Mesodermal cell (in vitro differentiated cells): ENCODE measurements at regions not wholly inside any gene's neighbourhood (a gene's known extent, or its start where the extent isn't known, plus 50 kb on each side); places are given as distances from the start of the nearest gene placed in this dataset.

ENCODE experiments used
- H3K27ac ChIP-seq: 2 replicates; pipeline ENCODE4 v1.7.0; 2013; ENCODE audit warnings: mild to moderate bottlenecking, low read depth, low read length, moderate library complexity; ENCODE audit not compliant: severe bottlenecking
- H3K36me3 ChIP-seq: 2 replicates; pipeline ENCODE4 v1.7.1; 2013; ENCODE audit warnings: mild to moderate bottlenecking, low read length, moderate library complexity; ENCODE audit not compliant: control insufficient read depth, insufficient read depth
- H3K4me1 ChIP-seq: one replicate; pipeline ENCODE4 v1.7.1; 2013; ENCODE audit warnings: mild to moderate bottlenecking, low read length; ENCODE audit not compliant: insufficient read depth, control insufficient read depth, poor library complexity, severe bottlenecking
- H3K4me3 ChIP-seq: 2 replicates; pipeline ENCODE4 v1.7.0; 2013; ENCODE audit warnings: low read length, control low read depth, mild to moderate bottlenecking; ENCODE audit not compliant: insufficient read depth, poor library complexity, severe bottlenecking; ENCODE audit errors: extremely low read depth
- H3K9me3 ChIP-seq: 2 replicates; pipeline ENCODE4 v1.7.1; 2013; ENCODE audit warnings: mild to moderate bottlenecking, low read length, moderate library complexity; ENCODE audit not compliant: control insufficient read depth
- WGBS, 2 experiments: methylation state at CpG; one replicate each; pipeline ENCODE4 v1.1.5; 2013; ENCODE audit warnings: missing lambda C conversion rate in 2 of 2; ENCODE audit not compliant: insufficient coverage in 2 of 2; 5-methylcytosine and 5-hydroxymethylcytosine counted together

DNA sequence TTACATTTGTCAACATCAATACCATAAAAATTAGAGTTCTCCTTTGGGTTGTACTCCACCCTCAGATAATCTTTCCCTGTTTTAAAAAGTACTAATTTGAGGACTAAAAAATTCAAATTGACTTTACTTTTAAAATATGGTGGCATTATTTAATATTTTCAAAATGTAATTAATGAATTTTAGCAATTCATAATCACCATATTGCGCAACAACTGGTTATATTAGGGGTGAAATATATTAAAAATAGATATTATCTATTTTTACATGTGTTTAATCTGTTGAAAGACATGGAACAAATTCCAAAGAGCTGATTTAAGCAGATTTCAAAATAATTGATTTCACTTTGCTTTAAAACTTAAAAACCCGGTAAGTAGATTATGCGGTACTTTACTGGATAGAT is 236.6 kb upstream of the NOL4 start:
- H3K4me3 ChIP-seq, result no peak overlapping the region
- H3K9me3 ChIP-seq, result no peaks in the 10 kb centered on the region
- no peak overlapping the region for H3K27ac ChIP-seq
- no peaks in the 10 kb centered on the region for H3K4me1 ChIP-seq
- H3K36me3 ChIP-seq, result no peaks in the 10 kb centered on the region
- WGBS, 2 experiments, result 100% methylated on average over 1 of the region's 3 CpGs; no CpG with 5 or more reads in 1 of the 2 experiments

DNA sequence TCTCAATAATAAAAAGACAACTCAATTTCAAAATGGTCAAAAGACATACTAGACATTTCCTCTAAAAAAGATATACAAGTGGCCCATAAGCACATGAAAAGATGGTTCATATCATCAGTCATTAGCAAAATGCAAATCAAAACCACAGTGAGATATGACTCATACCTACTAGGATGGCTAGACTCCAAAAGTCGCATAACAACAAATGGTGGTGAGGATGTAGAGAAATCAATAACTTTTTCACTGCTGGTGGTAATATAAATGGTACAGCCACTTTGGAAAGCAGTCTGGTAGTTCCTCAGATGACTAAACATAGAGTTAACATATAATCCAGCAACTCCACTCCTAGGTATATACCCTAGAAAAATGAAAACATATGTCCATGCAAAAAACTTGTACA is 242.3 kb upstream of the NOL4 start:
- Histone ChIP-seq H3K36me3 (no peaks in the 10 kb centered on the region), H3K4me1 (no peaks in the 10 kb centered on the region), H3K27ac (no peak overlapping the region), H3K4me3 (no peak overlapping the region), H3K9me3 (no peaks in the 10 kb centered on the region)
- WGBS, 2 experiments, result no CpG with 5 or more reads among the region's 1 CpG

DNA sequence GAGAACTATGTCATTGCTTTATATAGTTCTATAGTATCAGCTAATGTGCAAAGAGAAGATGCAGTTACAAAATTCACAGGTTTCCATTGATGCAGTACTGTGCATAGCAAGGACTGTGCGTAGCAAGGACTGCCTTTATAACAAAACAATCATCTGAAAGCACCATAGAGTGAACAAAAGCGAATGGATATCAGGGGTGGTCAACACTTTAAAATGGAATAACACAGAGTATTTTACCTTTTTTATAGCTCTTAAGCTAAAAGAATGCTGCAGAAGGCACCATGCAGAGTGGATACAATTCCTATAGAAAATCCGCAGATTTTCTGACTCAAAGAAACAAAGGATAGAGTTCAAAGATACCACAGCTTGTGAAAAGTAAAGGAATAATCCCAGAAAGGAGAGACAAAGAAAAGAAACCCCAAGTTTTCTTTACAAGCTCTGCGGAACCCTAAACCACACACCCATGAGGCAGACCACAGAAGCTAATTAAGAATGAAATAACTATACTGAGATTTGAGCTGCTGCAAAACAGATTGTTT is 229.9 kb upstream of the DTNA start:
- no CpG with 5 or more reads among the region's 4 CpGs for WGBS, 2 experiments
- no peak overlapping the region for H3K4me3 ChIP-seq
- no peaks in the 10 kb centered on the region for H3K36me3 ChIP-seq
- no peak overlapping the region for H3K27ac ChIP-seq
- H3K4me1 ChIP-seq, result no peaks in the 10 kb centered on the region
- no peaks in the 10 kb centered on the region for H3K9me3 ChIP-seq

DNA sequence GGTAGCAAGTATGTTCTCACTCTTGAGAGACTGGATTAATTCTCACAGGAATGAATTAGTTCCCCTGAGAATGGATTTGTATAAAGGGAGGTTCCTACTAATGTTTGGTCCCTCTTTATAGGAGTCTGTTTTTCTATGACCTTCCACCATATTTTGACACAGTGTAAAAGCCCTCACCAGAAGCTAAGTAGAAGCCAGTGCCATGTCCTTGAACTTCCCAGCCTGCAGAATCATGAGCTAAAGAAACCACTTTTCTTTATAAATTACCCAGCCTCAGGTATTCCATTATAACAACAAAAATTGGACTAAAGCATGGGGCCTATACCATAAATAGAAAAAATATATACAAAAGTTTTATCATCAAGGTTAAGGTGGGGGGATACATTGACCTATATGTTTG is 227.9 kb upstream of the DTNA start:
- Histone ChIP-seq H3K27ac (no peak overlapping the region), H3K9me3 (no peaks in the 10 kb centered on the region)

DNA sequence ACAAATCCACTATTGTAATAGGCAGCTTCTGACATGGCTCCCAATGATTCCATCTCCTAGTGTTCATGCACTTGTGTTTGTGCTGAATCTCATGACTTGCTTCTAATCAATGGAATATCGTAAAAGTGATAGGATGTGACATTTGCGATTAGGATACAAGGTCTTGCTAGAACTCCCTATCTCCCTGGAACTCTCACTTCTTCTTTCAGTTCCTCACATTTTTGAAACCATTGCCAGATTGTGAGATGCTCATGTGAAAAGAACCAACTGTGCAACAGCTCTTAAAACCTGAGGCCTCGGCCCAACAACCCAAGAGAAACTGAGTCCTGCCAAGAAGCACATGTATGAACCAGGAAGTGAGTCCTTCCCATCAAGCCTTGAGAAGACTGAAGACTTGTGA is 226.9 kb upstream of the DTNA start:
- 100% methylated on average over 1 of the region's 3 CpGs for WGBS, 2 experiments

More for the DNA sequence above, 227.9 kb upstream of the DTNA start:
- Histone ChIP-seq H3K36me3 (no peaks in the 10 kb centered on the region), H3K4me3 (no peak overlapping the region), H3K4me1 (no peaks in the 10 kb centered on the region)

DNA sequence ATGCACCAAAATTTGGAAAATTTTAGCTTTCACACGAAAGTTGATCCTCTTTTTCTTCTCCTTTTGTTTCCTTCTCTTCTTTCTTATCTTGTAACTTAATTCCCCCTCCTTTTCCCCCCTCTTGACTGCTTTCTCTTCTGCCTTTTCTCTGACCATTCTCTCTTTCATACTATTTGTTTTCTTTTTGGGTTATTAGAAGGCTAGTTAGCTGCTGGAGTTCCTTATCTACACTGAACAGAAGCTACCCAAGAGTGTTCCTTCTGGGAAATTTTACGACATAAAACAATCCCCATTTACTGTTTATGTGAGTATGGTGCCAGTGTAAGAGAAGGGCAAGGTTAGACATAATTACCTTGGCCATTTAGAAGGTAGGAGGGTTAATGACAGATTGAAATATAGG is 218.4 kb upstream of the DTNA start:
- peak overlapping the region; percentile 18 for H3K27ac ChIP-seq
- 41% methylated on average over 1 of the region's 2 CpGs; no CpG with 5 or more reads in 1 of the 2 experiments for WGBS, 2 experiments

More for the DNA sequence above, 226.9 kb upstream of the DTNA start:
- H3K4me1 ChIP-seq, result no peaks in the 10 kb centered on the region
- H3K36me3 ChIP-seq, result no peaks in the 10 kb centered on the region
- H3K4me3 ChIP-seq, result no peak overlapping the region
- no peak overlapping the region for H3K27ac ChIP-seq
- H3K9me3 ChIP-seq, result no peaks in the 10 kb centered on the region

DNA sequence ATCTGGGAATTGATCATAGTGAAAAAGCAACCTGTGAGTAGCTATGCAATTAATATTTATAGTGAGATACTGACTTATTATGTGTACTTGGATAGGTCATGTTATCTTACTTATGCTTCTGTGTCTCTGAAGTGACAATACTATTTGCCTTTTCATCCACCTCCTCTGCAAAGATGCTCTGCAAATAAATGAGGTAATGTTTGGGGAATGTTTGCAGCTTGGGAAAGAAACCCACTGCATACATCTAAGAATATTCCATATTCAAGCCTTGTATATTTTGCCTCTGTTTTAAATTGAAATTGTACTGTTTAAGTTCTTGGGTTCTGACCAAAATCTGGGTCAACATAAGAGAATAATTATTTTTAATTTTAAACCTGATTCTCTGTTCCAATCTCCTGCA is 217.4 kb upstream of the DTNA start:
- Histone ChIP-seq H3K4me3 (peak overlapping the region; percentile 61), H3K9me3 (no peaks in the 10 kb centered on the region), H3K36me3 (no peaks in the 10 kb centered on the region), H3K4me1 (peaks cover 8% of the 10 kb centered on the region), H3K27ac (peak overlapping the region; percentile 79)

More for the DNA sequence above, 218.4 kb upstream of the DTNA start:
- peaks cover 8% of the 10 kb centered on the region for H3K4me1 ChIP-seq
- H3K36me3 ChIP-seq, result no peaks in the 10 kb centered on the region
- H3K4me3 ChIP-seq, result no peak overlapping the region
- H3K9me3 ChIP-seq, result no peaks in the 10 kb centered on the region

DNA sequence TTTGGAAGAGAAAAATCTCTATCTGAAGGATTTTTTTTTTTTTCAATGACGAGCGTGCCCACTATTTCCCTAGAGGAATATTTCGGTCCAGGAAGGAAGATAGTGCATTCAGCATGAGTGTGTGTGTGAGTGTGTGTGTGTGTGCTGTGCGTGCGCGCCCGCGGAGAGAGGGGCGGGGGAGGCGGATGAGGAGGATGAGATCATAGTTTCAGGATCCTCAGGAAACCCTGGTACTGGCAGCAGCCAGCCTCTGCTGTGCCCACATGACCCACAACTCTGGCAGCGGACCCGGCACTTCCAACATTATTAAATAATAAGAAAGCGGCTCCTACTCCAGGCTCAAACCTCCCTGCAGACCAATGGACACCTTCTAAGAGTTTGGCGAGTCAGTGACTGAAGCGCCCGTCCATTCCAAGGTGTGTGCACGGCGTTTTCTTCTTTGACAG is 217.0 kb upstream of the DTNA start:
- Histone ChIP-seq H3K36me3 (no peaks in the 10 kb centered on the region), H3K4me3 (peak overlapping the region; percentile 61), H3K27ac (peak overlapping the region; percentile 79), H3K4me1 (peaks cover 8% of the 10 kb centered on the region), H3K9me3 (no peaks in the 10 kb centered on the region)
- WGBS, 2 experiments, result 0 to 2% methylated on average over 8 to 11 of the region's 18 CpGs

DNA sequence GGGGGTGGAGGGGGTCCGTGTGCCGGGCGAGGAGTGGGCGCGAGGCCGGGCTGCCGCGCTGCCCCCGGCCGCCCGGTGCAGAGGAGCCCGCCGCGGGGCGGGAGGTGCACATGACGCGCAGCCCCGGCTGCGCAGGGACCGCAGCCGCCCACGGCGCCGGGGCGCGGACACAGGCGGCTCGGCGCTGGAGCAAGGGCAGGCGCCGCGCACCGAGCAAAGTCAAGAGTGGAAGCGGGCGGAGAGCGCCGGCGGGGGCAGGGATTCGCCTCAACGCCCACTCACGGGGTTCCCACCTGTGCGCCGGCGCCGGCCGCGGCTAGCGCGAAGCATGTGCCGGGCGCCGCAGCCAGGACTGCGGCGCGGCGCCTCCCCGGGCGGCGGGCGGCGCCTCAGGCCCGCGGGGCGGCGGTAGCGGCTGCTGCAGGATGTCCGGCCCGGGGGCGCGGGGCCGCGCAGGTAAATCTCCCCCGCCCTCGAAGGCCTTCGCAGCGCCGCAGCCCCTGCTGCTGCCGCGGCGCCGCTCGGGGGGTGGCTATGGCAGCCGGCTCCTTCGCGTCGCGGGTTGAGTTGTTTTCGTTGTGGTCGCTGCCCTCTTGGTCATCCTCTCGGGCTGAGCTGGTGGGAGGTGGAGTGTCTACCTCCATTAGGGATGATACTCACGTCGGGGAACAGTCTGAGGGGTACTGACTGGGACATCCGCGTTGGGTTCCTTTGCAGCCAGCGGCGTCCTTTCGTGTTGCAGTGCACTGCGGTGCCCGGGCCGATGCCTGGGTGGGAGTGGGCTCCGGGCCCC is 216.3 kb upstream of the DTNA start:
- peak overlapping the region; percentile 61 for H3K4me3 ChIP-seq
- H3K4me1 ChIP-seq, result peaks cover 8% of the 10 kb centered on the region
- no peaks in the 10 kb centered on the region for H3K9me3 ChIP-seq
- peak overlapping the region; percentile 79 for H3K27ac ChIP-seq
- H3K36me3 ChIP-seq, result no peaks in the 10 kb centered on the region
- 1% methylated on average over 61 to 65 of the region's 101 CpGs for WGBS, 2 experiments

DNA sequence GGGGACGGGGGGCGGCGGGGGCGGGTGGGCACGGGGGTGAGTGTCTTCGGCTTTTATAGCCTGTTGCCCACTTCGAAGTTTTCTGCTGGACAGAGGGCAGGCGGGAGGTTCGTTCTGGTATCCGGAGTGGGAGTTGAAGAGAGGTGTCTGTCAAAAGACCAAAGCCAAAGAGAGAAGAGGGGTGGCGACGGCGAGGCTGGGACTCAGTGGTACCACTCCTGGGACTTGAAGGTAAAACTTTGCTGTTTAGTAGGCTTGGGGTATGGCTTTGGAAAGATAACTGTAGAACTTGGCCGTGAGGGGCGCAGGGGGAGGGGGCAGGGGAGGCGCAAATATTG is 215.8 kb upstream of the DTNA start:
- Histone ChIP-seq H3K4me3 (peak overlapping the region; percentile 61), H3K27ac (no peak overlapping the region), H3K9me3 (no peaks in the 10 kb centered on the region), H3K36me3 (no peaks in the 10 kb centered on the region), H3K4me1 (peaks cover 8% of the 10 kb centered on the region)
- WGBS, 2 experiments, result 3 to 7% methylated on average over 5 to 7 of the region's 16 CpGs

DNA sequence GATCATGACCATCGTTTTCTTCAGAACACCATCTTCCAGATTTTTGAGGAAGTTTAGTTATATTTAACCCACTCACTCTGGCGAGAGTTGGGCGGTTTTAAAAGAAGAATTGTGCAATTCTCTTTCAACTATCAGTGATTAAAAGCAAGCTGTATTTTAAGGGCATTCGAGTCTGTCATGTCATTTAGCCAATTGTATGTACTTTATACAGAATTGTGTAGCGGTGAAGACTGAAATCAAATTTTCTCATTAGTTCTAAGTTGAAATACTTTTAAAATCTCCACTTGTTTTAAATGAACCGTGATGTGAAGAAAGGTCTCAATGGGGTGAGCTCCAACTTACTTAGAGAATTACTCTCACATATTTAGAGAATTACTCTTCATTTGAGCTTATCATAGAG is 214.6 kb upstream of the DTNA start:
- Histone ChIP-seq H3K9me3 (no peaks in the 10 kb centered on the region), H3K27ac (no peak overlapping the region), H3K4me1 (peaks cover 8% of the 10 kb centered on the region), H3K36me3 (no peaks in the 10 kb centered on the region), H3K4me3 (no peak overlapping the region)
- no CpG with 5 or more reads among the region's 6 CpGs for WGBS, 2 experiments
